Type B pancreatic cell (in vitro differentiated cells): ENCODE measurements at regions not wholly inside any gene's neighbourhood (a gene's known extent, or its start where the extent isn't known, plus 50 kb on each side); places are given as distances from the start of the nearest gene placed in this dataset.
A peak's percentile ranks its signal among the peaks of the same experiment; 100 is the strongest.
"Not testable (repeated sequence)": the region's sequence is repeated elsewhere in the genome, so short reads cannot be mapped to it uniquely, and the experiment has no call there.

Experiments
- DNase-seq: peaks from one replicate; pipeline ENCODE4 v3.0.0; 2021; ENCODE audit warnings: mixed read lengths; ENCODE audit not compliant: unreplicated experiment; ENCODE audit errors: extremely low spot score
- H3K27ac Mint-ChIP-seq: 2 replicates; pipeline ENCODE4 v1.8.0; 2021; ENCODE audit warnings: mild to moderate bottlenecking, mixed read lengths
- H3K27me3 Mint-ChIP-seq: 2 replicates; pipeline ENCODE4 v1.8.0; 2021; ENCODE audit warnings: mixed read lengths
- H3K36me3 Mint-ChIP-seq: 2 replicates; pipeline ENCODE4 v1.8.0; 2021; ENCODE audit warnings: mixed read lengths
- H3K4me1 Mint-ChIP-seq: one replicate; pipeline ENCODE4 v1.8.0; 2021; ENCODE audit warnings: mixed read lengths; ENCODE audit not compliant: unreplicated experiment
- H3K4me3 Mint-ChIP-seq: 2 replicates; pipeline ENCODE4 v1.8.0; 2021; ENCODE audit warnings: mild to moderate bottlenecking, mixed read lengths
- H3K9me3 Mint-ChIP-seq: 2 replicates; pipeline ENCODE4 v1.8.0; 2021; ENCODE audit warnings: mixed read lengths
- TF ChIP-seq, protein P1 (sequence below): fragments of 200-600 bp; sonication (generic); conservative IDR thresholded peaks from 2 replicates; pipeline ENCODE4 v1.5.0; 2021; ENCODE audit warnings: antibody characterized with exemption, mild to moderate bottlenecking

- H3K27ac Mint-ChIP-seq: no peak overlapping the region
- no peaks in the 10 kb centered on the region for H3K27me3 Mint-ChIP-seq
- no peaks in the 10 kb centered on the region for H3K4me1 Mint-ChIP-seq
- no peak overlapping the region for H3K4me3 Mint-ChIP-seq
- H3K9me3 Mint-ChIP-seq: peaks cover 15% of the 10 kb centered on the region
- H3K36me3 Mint-ChIP-seq: peaks cover 10% of the 10 kb centered on the region
- DNase-seq: peak; percentile 64
- TF ChIP-seq, protein P1, sequence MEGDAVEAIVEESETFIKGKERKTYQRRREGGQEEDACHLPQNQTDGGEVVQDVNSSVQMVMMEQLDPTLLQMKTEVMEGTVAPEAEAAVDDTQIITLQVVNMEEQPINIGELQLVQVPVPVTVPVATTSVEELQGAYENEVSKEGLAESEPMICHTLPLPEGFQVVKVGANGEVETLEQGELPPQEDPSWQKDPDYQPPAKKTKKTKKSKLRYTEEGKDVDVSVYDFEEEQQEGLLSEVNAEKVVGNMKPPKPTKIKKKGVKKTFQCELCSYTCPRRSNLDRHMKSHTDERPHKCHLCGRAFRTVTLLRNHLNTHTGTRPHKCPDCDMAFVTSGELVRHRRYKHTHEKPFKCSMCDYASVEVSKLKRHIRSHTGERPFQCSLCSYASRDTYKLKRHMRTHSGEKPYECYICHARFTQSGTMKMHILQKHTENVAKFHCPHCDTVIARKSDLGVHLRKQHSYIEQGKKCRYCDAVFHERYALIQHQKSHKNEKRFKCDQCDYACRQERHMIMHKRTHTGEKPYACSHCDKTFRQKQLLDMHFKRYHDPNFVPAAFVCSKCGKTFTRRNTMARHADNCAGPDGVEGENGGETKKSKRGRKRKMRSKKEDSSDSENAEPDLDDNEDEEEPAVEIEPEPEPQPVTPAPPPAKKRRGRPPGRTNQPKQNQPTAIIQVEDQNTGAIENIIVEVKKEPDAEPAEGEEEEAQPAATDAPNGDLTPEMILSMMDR: no peak
Measured at GRCh38 chr14:105581551-105582341, 55.4 kb downstream of the TMEM121 start.

GRCh38 chr14:105582639-105583038 lies 56.3 kb downstream of the TMEM121 start:
- Mint-ChIP-seq H3K9me3 (peaks cover 12% of the 10 kb centered on the region), H3K36me3 (peaks cover 7% of the 10 kb centered on the region), H3K4me1 (no peaks in the 10 kb centered on the region), H3K4me3 (no peak overlapping the region), H3K27me3 (no peaks in the 10 kb centered on the region), H3K27ac (no peak overlapping the region)
- no peak for DNase-seq
- TF ChIP-seq, protein P1: no peak

DNA sequence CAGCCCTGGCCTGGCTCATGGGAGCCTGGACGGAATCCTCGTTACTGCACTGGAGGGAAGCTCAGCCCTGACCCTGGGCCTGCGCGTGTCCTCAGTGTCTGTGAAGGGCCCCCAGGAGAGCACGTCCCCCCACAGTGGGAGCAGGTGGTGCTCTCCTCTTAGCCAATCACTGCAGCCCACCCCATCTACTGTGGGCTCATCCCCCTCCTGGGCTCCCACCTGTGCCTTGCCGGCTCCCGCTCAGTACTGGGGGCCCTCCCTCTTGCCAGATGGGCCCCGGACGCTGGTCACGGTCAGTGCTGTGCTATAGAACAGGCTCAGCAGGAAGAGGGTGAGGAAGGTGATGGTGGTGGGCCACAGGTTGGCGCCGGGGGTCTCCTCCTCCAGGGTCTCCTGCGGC lies 57.5 kb downstream of the TMEM121 start:
- not testable (repeated sequence) for H3K4me1 Mint-ChIP-seq, H3K27me3 Mint-ChIP-seq, H3K27ac Mint-ChIP-seq, H3K4me3 Mint-ChIP-seq, DNase-seq, H3K9me3 Mint-ChIP-seq, H3K36me3 Mint-ChIP-seq

DNA sequence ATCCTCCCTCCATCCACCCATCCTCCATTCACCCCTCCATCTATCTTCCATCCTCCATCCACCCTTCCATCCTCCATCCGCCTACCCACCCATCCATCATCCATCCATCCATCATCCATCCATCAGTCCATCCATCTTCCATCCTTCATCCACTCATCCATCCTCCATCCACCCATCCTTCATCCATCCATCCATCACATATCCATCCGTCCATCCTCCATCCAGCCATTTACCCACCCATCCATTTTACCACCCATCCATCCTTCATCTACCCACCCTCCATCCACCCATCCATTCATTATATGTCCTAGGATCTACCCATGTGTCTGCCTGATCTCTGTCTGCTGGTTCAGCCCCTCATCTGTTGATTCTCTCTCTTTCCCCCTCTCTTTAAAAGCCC lies 58.9 kb downstream of the TMEM121 start:
- not testable (repeated sequence) for H3K36me3 Mint-ChIP-seq, H3K4me3 Mint-ChIP-seq, H3K4me1 Mint-ChIP-seq, H3K27me3 Mint-ChIP-seq, H3K27ac Mint-ChIP-seq, H3K9me3 Mint-ChIP-seq, DNase-seq

DNA sequence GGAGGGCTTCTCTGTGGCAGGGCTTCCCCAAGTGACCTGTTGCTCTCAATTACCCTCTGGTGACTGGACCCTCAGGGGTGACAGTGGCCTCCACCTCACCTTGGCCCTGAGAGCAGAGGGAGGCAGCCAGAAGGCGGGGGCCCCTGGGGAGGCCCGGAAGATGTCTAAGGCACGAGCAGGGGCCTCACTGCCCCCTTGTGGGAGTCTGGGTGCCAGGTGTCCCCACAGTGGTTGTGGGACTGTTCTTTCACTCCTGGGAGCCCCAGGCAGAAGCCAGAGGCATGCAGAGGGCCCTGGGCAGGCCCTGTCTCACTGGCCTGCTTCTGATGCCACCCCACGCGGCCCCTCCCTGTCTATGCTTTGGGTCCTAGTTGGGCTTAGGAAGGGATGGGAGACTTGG lies 59.3 kb downstream of the TMEM121 start:
- not testable (repeated sequence) for H3K27ac Mint-ChIP-seq, H3K36me3 Mint-ChIP-seq, H3K4me3 Mint-ChIP-seq, DNase-seq, H3K4me1 Mint-ChIP-seq, H3K9me3 Mint-ChIP-seq, H3K27me3 Mint-ChIP-seq

DNA sequence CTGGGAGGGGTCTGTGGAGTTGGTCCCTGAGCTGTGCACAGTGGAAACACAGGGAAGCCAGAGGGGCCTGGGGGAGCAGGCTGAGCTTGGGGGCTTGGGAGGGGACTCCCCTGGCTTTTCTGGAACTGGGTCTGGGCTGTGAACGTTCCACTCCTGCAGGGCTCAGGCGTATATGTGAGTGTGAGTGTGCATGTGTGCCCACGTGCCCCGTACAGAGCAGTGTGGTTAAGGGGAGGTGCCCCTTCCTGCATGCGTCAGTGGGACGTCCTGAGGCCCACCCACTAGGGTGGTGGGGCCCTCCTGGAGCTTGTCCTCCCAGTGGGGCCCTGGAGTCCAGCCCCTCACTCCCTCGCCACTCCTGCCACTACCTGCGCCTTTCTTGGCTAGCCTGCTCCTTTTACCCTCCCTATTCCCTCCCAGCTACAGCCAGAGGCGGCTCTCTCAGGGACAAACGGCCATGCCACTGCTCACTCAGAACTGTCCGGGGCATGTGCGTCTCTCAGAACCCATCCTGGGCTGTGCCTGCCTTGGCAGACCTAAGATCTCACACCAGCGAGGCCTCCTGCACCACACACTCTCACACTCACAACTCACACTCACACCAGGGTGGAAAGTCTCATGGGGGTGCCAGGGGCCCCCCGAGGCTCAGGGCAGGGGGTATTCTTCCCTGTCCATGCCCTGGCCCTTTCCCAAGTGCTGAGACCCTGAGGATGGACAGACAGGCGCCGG lies 59.9 kb downstream of the TMEM121 start:
- H3K27me3 Mint-ChIP-seq, H3K4me3 Mint-ChIP-seq, H3K36me3 Mint-ChIP-seq, H3K4me1 Mint-ChIP-seq, H3K9me3 Mint-ChIP-seq, H3K27ac Mint-ChIP-seq, DNase-seq: not testable (repeated sequence)

DNA sequence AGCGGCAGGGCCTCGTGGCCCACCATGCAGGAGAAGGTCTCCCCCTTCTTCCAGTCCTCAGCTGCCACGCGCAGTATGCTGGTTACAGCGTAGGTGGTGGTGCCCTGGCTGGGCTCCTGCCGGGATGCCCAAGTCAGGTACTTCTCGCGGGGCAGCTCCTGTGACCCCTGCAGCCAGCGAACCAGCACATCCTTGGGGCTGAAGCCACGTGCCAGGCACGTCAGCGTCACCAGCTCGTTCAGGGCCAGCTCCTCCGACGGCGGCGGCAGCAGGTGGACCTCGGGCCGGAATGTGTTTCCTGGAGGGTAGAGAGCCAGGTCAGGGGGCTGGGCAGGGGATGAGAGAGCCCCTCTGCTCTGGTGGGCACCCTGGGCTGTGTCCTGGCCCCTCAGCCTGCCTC lies 60.7 kb downstream of the TMEM121 start:
- not testable (repeated sequence) for H3K27ac Mint-ChIP-seq, H3K4me3 Mint-ChIP-seq, DNase-seq, H3K4me1 Mint-ChIP-seq, H3K36me3 Mint-ChIP-seq, H3K27me3 Mint-ChIP-seq, H3K9me3 Mint-ChIP-seq

- not testable (repeated sequence) for H3K4me3 Mint-ChIP-seq, H3K9me3 Mint-ChIP-seq, H3K27ac Mint-ChIP-seq, H3K36me3 Mint-ChIP-seq, DNase-seq, H3K4me1 Mint-ChIP-seq, H3K27me3 Mint-ChIP-seq
Measured at GRCh38 chr14:105587482-105588235, 61.3 kb downstream of the TMEM121 start.
